ENCODE measurements at regions not wholly inside any gene's neighbourhood (a gene's known extent, or its start where the extent isn't known, plus 50 kb on each side); places are given as distances from the start of the nearest gene placed in this dataset.

DNA sequence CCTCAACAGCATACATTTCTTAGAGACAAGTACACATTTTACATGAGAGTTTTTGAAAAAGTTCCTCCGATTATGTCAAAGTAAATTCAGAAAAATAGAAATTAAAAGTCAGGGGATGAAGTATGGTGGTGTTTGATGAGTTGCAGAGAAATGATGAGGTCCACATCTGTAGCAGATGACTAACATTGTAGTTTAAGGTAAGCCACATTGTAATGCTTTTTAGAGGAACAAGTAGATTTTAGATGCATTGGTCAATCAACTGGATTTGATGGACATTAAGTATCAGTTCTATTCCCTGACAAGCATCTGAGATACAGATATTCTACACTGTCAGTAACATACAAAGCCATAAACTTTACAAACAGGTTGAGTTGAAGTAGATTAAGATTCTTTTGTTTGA is 402.4 kb upstream of the RORB start:
- intact Hi-C loops (cut with micrococcal nuclease) = no loop called here
- H3K36me3 ChIP-seq (replicated peaks in 1 of 2; ENCODE audit: control extremely low read depth in 1 of 2, control insufficient read depth in 1 of 2, extremely low read depth in 1 of 2, insufficient read depth in 2 of 2, low read length in 1 of 2) = no peaks in the 10 kb centered on the region
- WGBS (ENCODE audit: insufficient coverage) = no CpG with 5 or more reads among the region's 1 CpG
- H3K27me3 ChIP-seq (replicated peaks in 1 of 4; ENCODE audit: control extremely low read depth in 1 of 4, control insufficient read depth in 3 of 4, insufficient read depth in 4 of 4, low read length in 3 of 4) = no peaks in the 10 kb centered on the region
- Mint-ChIP-seq H3K9me3 (ENCODE audit: insufficient read depth) (no peaks in the 10 kb centered on the region), H3K4me3 (no peak overlapping the region), H3K27ac (no peak overlapping the region), H3K27me3 (no peaks in the 10 kb centered on the region), H3K4me1 (no peaks in the 10 kb centered on the region)
- DNase-seq (no peak), ATAC-seq (ENCODE audit: low read depth) (no peak)
- TF ChIP-seq EZH2 (IDR thresholded peaks at IDR 0.05; ENCODE audit: borderline replicate concordance, insufficient read depth, low read depth, low read length, poor library complexity, severe bottlenecking) = no peak
- TF ChIP-seq, protein P1, sequence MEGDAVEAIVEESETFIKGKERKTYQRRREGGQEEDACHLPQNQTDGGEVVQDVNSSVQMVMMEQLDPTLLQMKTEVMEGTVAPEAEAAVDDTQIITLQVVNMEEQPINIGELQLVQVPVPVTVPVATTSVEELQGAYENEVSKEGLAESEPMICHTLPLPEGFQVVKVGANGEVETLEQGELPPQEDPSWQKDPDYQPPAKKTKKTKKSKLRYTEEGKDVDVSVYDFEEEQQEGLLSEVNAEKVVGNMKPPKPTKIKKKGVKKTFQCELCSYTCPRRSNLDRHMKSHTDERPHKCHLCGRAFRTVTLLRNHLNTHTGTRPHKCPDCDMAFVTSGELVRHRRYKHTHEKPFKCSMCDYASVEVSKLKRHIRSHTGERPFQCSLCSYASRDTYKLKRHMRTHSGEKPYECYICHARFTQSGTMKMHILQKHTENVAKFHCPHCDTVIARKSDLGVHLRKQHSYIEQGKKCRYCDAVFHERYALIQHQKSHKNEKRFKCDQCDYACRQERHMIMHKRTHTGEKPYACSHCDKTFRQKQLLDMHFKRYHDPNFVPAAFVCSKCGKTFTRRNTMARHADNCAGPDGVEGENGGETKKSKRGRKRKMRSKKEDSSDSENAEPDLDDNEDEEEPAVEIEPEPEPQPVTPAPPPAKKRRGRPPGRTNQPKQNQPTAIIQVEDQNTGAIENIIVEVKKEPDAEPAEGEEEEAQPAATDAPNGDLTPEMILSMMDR (IDR thresholded peaks at IDR 0.05) = no peak
- no peak overlapping the region for H2AFZ ChIP-seq (ENCODE audit: insufficient read depth, low read depth, low read length, poor library complexity, severe bottlenecking)
- H3K4me2 ChIP-seq (replicated peaks; ENCODE audit: low read depth, low read length, poor library complexity, severe bottlenecking) = no peak overlapping the region
- no peak overlapping the region for H3K9ac ChIP-seq (ENCODE audit: low read length)
- H3K4me3 ChIP-seq (ENCODE audit: control extremely low read depth in 1 of 5, extremely low read depth in 1 of 5, insufficient read depth in 1 of 5, low read depth in 2 of 5, low read length in 4 of 5) = no peak overlapping the region
- CTCF ChIA-PET = no interaction called here
- no peaks in the 10 kb centered on the region for H3K9me3 ChIP-seq (ENCODE audit: control extremely low read depth in 1 of 3, control insufficient read depth in 2 of 3, insufficient read depth in 1 of 3, low read length in 2 of 3)
- no peaks in the 10 kb centered on the region for H3K79me2 ChIP-seq (ENCODE audit: control insufficient read depth, insufficient read depth, low read length)
- no peak overlapping the region for H3K27ac ChIP-seq (ENCODE audit: low read length in 2 of 2)
- no peaks in the 10 kb centered on the region for H3K4me1 ChIP-seq (ENCODE audit: control insufficient read depth in 2 of 2, insufficient read depth in 2 of 2, low read length in 2 of 2)
- no peaks in the 10 kb centered on the region for H4K20me1 ChIP-seq (ENCODE audit: control insufficient read depth, insufficient read depth, low read length, poor library complexity, severe bottlenecking)
- POLR2A ChIA-PET = no interaction called here

DNA sequence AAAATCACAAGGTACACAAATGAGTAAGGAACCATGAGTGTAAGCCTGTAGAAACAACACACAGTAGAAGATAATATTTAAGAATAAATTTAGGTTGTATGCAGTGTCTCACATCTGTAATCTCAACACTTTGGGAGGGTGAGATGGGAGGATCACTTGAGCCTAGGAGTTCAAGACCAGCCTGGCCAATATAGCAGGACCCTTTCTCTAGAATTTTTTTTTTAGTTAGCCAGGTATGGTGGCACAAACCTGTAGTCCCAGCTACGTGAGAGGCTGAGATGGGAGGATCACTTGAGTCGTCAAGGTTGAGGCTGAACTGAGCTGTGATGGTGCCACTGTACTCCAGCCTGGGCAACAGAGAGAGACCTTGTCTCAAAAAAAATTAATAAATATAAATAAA is 401.2 kb upstream of the RORB start:
- Histone ChIP-seq H3K4me3 (ENCODE audit: control extremely low read depth in 1 of 5, extremely low read depth in 1 of 5, insufficient read depth in 1 of 5, low read depth in 2 of 5, low read length in 4 of 5) (no peak overlapping the region), H3K9me3 (ENCODE audit: control extremely low read depth in 1 of 3, control insufficient read depth in 2 of 3, insufficient read depth in 1 of 3, low read length in 2 of 3) (peaks cover 0 to 3% (median 0%) of the 10 kb centered on the region in 3 donors), H3K79me2 (ENCODE audit: control insufficient read depth, insufficient read depth, low read length) (no peaks in the 10 kb centered on the region), H3K9ac (ENCODE audit: low read length) (no peak overlapping the region), H3K27me3 (replicated peaks in 1 of 4; ENCODE audit: control extremely low read depth in 1 of 4, control insufficient read depth in 3 of 4, insufficient read depth in 4 of 4, low read length in 3 of 4) (no peaks in the 10 kb centered on the region), H3K36me3 (replicated peaks in 1 of 2; ENCODE audit: control extremely low read depth in 1 of 2, control insufficient read depth in 1 of 2, extremely low read depth in 1 of 2, insufficient read depth in 2 of 2, low read length in 1 of 2) (no peaks in the 10 kb centered on the region), H2AFZ (ENCODE audit: insufficient read depth, low read depth, low read length, poor library complexity, severe bottlenecking) (no peak overlapping the region), H3K27ac (ENCODE audit: low read length in 2 of 2) (no peak overlapping the region), H3K4me2 (replicated peaks; ENCODE audit: low read depth, low read length, poor library complexity, severe bottlenecking) (no peak overlapping the region), H4K20me1 (ENCODE audit: control insufficient read depth, insufficient read depth, low read length, poor library complexity, severe bottlenecking) (no peaks in the 10 kb centered on the region), H3K4me1 (ENCODE audit: control insufficient read depth in 2 of 2, insufficient read depth in 2 of 2, low read length in 2 of 2) (no peaks in the 10 kb centered on the region)
- DNase-seq (no peak), ATAC-seq (ENCODE audit: low read depth) (no peak)
- no peak overlapping the region for H3K27ac Mint-ChIP-seq
- H3K4me1 Mint-ChIP-seq = no peaks in the 10 kb centered on the region
- H3K27me3 Mint-ChIP-seq = no peaks in the 10 kb centered on the region
- CTCF ChIA-PET = no interaction called here
- no peaks in the 10 kb centered on the region for H3K9me3 Mint-ChIP-seq (ENCODE audit: insufficient read depth)
- TF ChIP-seq, protein P1 (IDR thresholded peaks at IDR 0.05) = no peak
- TF ChIP-seq EZH2 (IDR thresholded peaks at IDR 0.05; ENCODE audit: borderline replicate concordance, insufficient read depth, low read depth, low read length, poor library complexity, severe bottlenecking) = no peak
- no CpG with 5 or more reads among the region's 2 CpGs for WGBS (ENCODE audit: insufficient coverage)
- intact Hi-C loops (cut with micrococcal nuclease) = no loop called here
- no peak overlapping the region for H3K4me3 Mint-ChIP-seq
- POLR2A ChIA-PET = no interaction called here
